Parathyroid adenoma (tissue), 2 donors: ENCODE measurements at regions not wholly inside any gene's neighbourhood (a gene's known extent, or its start where the extent isn't known, plus 50 kb on each side); places are given as distances from the start of the nearest gene placed in this dataset.

Source experiments
- H2AFZ ChIP-seq: fragments of 300-600 bp; sonication (generic); one replicate; pipeline ENCODE4 v1.7.0; 2017; ENCODE audit warnings: antibody characterized with exemption, mild to moderate bottlenecking
- H3K27ac ChIP-seq: fragments of 300-600 bp; sonication (generic); one replicate; pipeline ENCODE4 v1.7.0; 2017
- H3K27me3 ChIP-seq: fragments of 300-600 bp; sonication (generic); one replicate; pipeline ENCODE4 v1.7.0; 2017; ENCODE audit warnings: low read length; ENCODE audit not compliant: control insufficient read depth, insufficient read depth
- H3K36me3 ChIP-seq: fragments of 300-600 bp; sonication (generic); one replicate; pipeline ENCODE4 v1.7.0; 2017; ENCODE audit warnings: low read length; ENCODE audit not compliant: control insufficient read depth, insufficient read depth
- H3K4me1 ChIP-seq: fragments of 300-600 bp; sonication (generic); one replicate; pipeline ENCODE4 v1.7.0; 2017; ENCODE audit warnings: control low read depth
- H3K4me2 ChIP-seq: fragments of 300-600 bp; sonication (generic); one replicate; pipeline ENCODE4 v1.7.0; 2017; ENCODE audit warnings: low read length
- H3K4me3 ChIP-seq: fragments of 300-600 bp; sonication (generic); one replicate; pipeline ENCODE4 v1.7.0; 2017; ENCODE audit warnings: low read depth, low read length
- H3K79me2 ChIP-seq: fragments of 300-600 bp; sonication (generic); one replicate; pipeline ENCODE4 v1.7.0; 2017; ENCODE audit warnings: control low read depth
- H3K9ac ChIP-seq: fragments of 300-600 bp; sonication (generic); one replicate; pipeline ENCODE4 v1.7.0; 2017; ENCODE audit warnings: mild to moderate bottlenecking
- H3K9me3 ChIP-seq: fragments of 300-600 bp; sonication (generic); one replicate; pipeline ENCODE4 v1.7.0; 2017; ENCODE audit warnings: low read length; ENCODE audit not compliant: control insufficient read depth
- TF ChIP-seq, protein P1 (sequence below): fragments of 300-600 bp; sonication (generic); IDR thresholded peaks from one replicate; pipeline ENCODE4 v1.7.0; 2017; ENCODE audit warnings: antibody characterized with exemption, mild to moderate bottlenecking
- donor health status: primary hyperparathyroidism.

DNA sequence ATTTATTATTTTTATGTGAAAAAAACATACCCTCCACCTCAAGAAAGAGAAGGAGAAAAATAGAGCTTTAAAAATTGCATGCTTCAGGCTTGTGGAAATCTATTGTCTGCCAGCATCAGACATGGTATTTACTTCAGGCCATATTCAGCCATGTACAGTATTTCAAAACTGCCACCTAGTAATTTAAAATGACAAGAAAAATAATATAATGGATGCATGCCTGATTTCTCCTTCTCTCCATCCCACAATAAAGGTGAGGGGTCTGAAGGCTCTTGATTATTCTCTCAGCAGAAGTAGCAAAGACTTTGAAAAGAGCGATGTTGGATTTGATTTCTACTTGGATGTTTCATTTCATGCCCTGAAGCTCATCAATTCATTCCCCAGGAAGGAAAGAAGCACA, 250.7 kb downstream of the TBC1D4 start:
- no peak overlapping the region for H2AFZ ChIP-seq
- H3K4me1 ChIP-seq, result no peaks in the 10 kb centered on the region
- TF ChIP-seq, protein P1, sequence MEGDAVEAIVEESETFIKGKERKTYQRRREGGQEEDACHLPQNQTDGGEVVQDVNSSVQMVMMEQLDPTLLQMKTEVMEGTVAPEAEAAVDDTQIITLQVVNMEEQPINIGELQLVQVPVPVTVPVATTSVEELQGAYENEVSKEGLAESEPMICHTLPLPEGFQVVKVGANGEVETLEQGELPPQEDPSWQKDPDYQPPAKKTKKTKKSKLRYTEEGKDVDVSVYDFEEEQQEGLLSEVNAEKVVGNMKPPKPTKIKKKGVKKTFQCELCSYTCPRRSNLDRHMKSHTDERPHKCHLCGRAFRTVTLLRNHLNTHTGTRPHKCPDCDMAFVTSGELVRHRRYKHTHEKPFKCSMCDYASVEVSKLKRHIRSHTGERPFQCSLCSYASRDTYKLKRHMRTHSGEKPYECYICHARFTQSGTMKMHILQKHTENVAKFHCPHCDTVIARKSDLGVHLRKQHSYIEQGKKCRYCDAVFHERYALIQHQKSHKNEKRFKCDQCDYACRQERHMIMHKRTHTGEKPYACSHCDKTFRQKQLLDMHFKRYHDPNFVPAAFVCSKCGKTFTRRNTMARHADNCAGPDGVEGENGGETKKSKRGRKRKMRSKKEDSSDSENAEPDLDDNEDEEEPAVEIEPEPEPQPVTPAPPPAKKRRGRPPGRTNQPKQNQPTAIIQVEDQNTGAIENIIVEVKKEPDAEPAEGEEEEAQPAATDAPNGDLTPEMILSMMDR, result no peak
- H3K27ac ChIP-seq, result no peak overlapping the region
- no peaks in the 10 kb centered on the region for H3K79me2 ChIP-seq
- no peak overlapping the region for H3K4me3 ChIP-seq
- H3K27me3 ChIP-seq, result no peaks in the 10 kb centered on the region
- no peaks in the 10 kb centered on the region for H3K9me3 ChIP-seq
- H3K9ac ChIP-seq, result no peak overlapping the region
- H3K36me3 ChIP-seq, result no peaks in the 10 kb centered on the region
- no peak overlapping the region for H3K4me2 ChIP-seq

DNA sequence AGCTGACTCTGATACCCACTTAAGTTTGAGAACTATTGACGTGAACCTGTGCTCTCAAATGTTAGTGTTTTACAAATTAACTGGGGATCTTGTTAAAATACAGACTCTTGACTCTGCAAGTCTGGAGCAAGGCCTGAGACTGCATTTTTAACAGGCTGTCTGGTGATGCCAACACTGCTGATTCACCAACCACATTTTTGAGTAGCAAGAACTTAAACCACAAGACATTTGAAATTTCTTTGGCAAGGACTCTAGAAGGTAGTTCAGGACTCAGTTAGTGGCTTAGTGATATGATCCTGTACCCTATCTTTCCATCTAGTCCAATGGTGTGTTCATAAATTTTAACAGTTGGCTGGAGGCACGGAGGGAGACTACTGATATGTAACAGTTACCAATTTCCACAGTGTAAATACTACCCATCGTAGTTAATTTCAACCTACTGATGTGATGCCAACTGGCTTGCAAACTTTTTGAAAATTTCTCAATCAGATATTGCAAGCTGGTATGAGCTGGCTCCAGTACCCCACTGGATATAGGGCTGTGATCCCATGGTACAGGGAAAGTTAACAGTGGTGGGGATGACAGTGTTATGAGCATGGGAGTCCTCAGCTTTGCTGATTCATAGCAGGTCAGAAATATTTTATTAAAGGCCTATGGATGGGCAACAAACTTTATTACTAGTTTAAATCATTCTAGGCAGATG, 255.1 kb downstream of the TBC1D4 start:
- no peak overlapping the region for H3K4me2 ChIP-seq
- no peak overlapping the region for H3K4me3 ChIP-seq
- H3K27me3 ChIP-seq, result no peaks in the 10 kb centered on the region
- H3K9me3 ChIP-seq, result no peaks in the 10 kb centered on the region
- no peaks in the 10 kb centered on the region for H3K79me2 ChIP-seq
- no peak overlapping the region for H3K27ac ChIP-seq
- H3K4me1 ChIP-seq, result no peaks in the 10 kb centered on the region
- H2AFZ ChIP-seq, result no peak overlapping the region
- no peak overlapping the region for H3K9ac ChIP-seq
- TF ChIP-seq, protein P1, result no peak
- H3K36me3 ChIP-seq, result no peaks in the 10 kb centered on the region

DNA sequence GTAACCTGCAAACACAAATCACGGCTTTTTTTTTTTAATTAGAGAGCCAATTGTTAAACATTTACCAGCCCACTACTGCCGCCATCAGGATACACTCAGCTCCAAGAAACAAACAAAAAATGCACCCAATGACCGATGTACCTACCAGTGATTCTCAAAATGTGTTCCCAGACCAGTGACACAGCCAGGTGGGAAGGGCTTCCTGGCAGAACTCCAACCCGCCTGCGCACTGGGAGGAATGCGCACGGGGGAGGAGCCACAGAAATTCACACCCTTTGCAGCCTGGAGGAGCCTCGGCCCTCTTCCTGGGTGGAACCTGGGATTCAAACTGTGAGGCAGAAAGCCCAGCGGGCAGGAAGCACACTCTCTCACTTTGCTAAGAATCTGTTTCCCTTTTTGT, 255.9 kb downstream of the TBC1D4 start:
- TF ChIP-seq, protein P1, result no peak
- H2AFZ ChIP-seq, result no peak overlapping the region
- no peaks in the 10 kb centered on the region for H3K27me3 ChIP-seq
- no peak overlapping the region for H3K9ac ChIP-seq
- no peak overlapping the region for H3K27ac ChIP-seq
- no peak overlapping the region for H3K4me2 ChIP-seq
- no peaks in the 10 kb centered on the region for H3K36me3 ChIP-seq
- H3K9me3 ChIP-seq, result no peaks in the 10 kb centered on the region
- H3K4me1 ChIP-seq, result no peaks in the 10 kb centered on the region
- no peak overlapping the region for H3K4me3 ChIP-seq
- H3K79me2 ChIP-seq, result no peaks in the 10 kb centered on the region

DNA sequence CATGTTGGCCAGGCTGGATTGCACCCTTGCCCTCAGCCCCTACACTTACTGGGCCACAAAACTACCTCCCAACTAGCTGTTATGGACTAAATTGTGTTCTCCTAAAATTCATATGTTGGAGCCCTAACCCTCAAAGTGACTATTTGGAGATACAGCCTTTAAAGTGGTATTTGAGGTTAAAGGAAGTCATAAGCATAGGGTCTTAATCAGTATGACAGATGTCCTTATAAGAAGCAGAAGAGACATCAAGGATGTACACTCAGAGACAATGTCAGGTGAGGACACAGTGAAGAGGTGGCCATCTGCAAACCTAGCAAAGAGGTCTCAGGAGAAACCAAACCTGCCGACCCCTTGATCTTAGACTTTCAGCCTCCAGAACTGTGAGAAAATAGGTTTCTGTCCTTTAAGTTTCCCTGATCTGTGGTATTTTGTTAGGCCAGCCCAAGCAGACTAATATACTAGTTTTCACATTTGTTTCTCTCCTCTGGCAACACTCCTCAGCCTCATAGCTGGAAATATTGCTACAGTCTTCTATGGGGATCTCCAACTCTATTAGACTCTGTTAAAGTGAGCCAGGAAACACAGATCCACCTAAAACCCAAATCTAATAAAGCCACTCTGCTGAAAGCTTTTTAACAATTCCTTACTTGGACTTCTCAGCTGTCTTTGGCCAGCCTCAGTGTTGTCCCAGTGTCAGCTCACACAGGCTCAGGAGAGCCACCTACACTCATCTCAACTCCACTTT, 256.5 kb downstream of the TBC1D4 start:
- Histone ChIP-seq H2AFZ (no peak overlapping the region), H3K4me2 (no peak overlapping the region), H3K36me3 (no peaks in the 10 kb centered on the region), H3K9ac (no peak overlapping the region), H3K4me1 (no peaks in the 10 kb centered on the region), H3K79me2 (no peaks in the 10 kb centered on the region), H3K27me3 (no peaks in the 10 kb centered on the region), H3K27ac (no peak overlapping the region), H3K9me3 (no peaks in the 10 kb centered on the region), H3K4me3 (no peak overlapping the region)
- TF ChIP-seq, protein P1, result no peak
